NCI-H128 (cell line): ENCODE measurements at regions not wholly inside any gene's neighbourhood (a gene's known extent, or its start where the extent isn't known, plus 50 kb on each side); places are given as distances from the start of the nearest gene placed in this dataset.
"Not testable (repeated sequence)": the region's sequence is repeated elsewhere in the genome, so short reads cannot be mapped to it uniquely, and the experiment has no call there.

Experiments used
- DNase-seq: peaks from one replicate; lab custom pipeline; 2025; ENCODE audit not compliant: unreplicated experiment; lab: John Stamatoyannopoulos, UW

GRCh38 chr2:139730197-139730596 is 950.0 kb upstream of the NXPH2 start:
- no peak for DNase-seq

- no peak for DNase-seq
Measured at GRCh38 chr2:139721411-139721995, 941.3 kb upstream of the NXPH2 start.

- DNase-seq: no peak
Measured at GRCh38 chr2:139720056-139720455, 939.9 kb upstream of the NXPH2 start.

GRCh38 chr2:139704606-139705005 is 924.4 kb upstream of the NXPH2 start:
- no peak for DNase-seq

GRCh38 chr2:139694327-139694726 is 914.1 kb upstream of the NXPH2 start:
- DNase-seq: no peak

- DNase-seq: no peak
Measured at GRCh38 chr2:139686205-139686604, 906.0 kb upstream of the NXPH2 start.

- DNase-seq: no peak
Measured at GRCh38 chr2:139685090-139685983, 905.1 kb upstream of the NXPH2 start.

- no peak for DNase-seq
Measured at GRCh38 chr2:139684286-139684860, 904.2 kb upstream of the NXPH2 start.

- DNase-seq: no peak
Measured at GRCh38 chr2:139674577-139674976, 894.4 kb upstream of the NXPH2 start.

- not testable (repeated sequence) for DNase-seq
Measured at GRCh38 chr2:139673447-139673846, 893.3 kb upstream of the NXPH2 start.

- no peak for DNase-seq
Measured at GRCh38 chr2:139669675-139670074, 889.5 kb upstream of the NXPH2 start.

- DNase-seq: no peak
Measured at GRCh38 chr2:139652385-139652784, 872.2 kb upstream of the NXPH2 start.

- DNase-seq: no peak
Measured at GRCh38 chr2:139645617-139646016, 865.4 kb upstream of the NXPH2 start.

- DNase-seq: no peak
Measured at GRCh38 chr2:139643139-139643538, 862.9 kb upstream of the NXPH2 start.

- no peak for DNase-seq
Measured at GRCh38 chr2:139631966-139632365, 851.8 kb upstream of the NXPH2 start.

- DNase-seq: no peak
Measured at GRCh38 chr2:139628931-139629330, 848.7 kb upstream of the NXPH2 start.

GRCh38 chr2:139626128-139626527 is 845.9 kb upstream of the NXPH2 start:
- DNase-seq: no peak

- DNase-seq: no peak
Measured at GRCh38 chr2:139622691-139623090, 842.5 kb upstream of the NXPH2 start.

GRCh38 chr2:139617747-139618146 is 837.6 kb upstream of the NXPH2 start:
- DNase-seq: no peak

- no peak for DNase-seq
Measured at GRCh38 chr2:139613264-139613663, 833.1 kb upstream of the NXPH2 start.

- no peak for DNase-seq
Measured at GRCh38 chr2:139610512-139610911, 830.3 kb upstream of the NXPH2 start.

- DNase-seq: no peak
Measured at GRCh38 chr2:139609109-139609508, 828.9 kb upstream of the NXPH2 start.
